WTC11 (cell line): ENCODE measurements at regions not wholly inside any gene's neighbourhood (a gene's known extent, or its start where the extent isn't known, plus 50 kb on each side); places are given as distances from the start of the nearest gene placed in this dataset.
"Not testable (repeated sequence)": the region's sequence is repeated elsewhere in the genome, so short reads cannot be mapped to it uniquely, and the experiment has no call there.

Source experiments
- ATAC-seq: fragments of 200-7000 bp; cut with Tn5 transposase; 2 replicates; pipeline ENCODE4 v1.10.0; 2021; ENCODE audit warnings: mild to moderate bottlenecking, moderate library complexity
- CTCF ChIA-PET: fragments of 300-600 bp; sonication (Branson Sonifier 250); formaldehyde crosslinking; loops from one replicate; lab custom pipeline; 2021; ENCODE audit warnings: antibody characterized with exemption; lab: Charles Lee
- POLR2A ChIA-PET: fragments of 350-600 bp; sonication (Branson Sonifier 250); formaldehyde crosslinking; loops from one replicate; lab custom pipeline; 2021; ENCODE audit warnings: antibody characterized with exemption; lab: Charles Lee
- DNase-seq: peaks from one replicate; pipeline ENCODE4 v3.0.0; 2021; ENCODE audit warnings: low spot score
- H3K27ac Mint-ChIP-seq: 2 replicates; pipeline ENCODE4 v1.8.0; 2021; ENCODE audit warnings: mixed read lengths
- H3K27me3 Mint-ChIP-seq: 2 replicates; pipeline ENCODE4 v1.8.0; 2021; ENCODE audit warnings: low read depth, mild to moderate bottlenecking, moderate library complexity, mixed read lengths
- H3K36me3 Mint-ChIP-seq: 2 replicates; pipeline ENCODE4 v1.8.0; 2021; ENCODE audit warnings: mixed read lengths
- H3K4me1 Mint-ChIP-seq: 2 replicates; pipeline ENCODE4 v1.8.0; 2022; ENCODE audit warnings: mixed read lengths
- H3K4me3 Mint-ChIP-seq: 2 replicates; pipeline ENCODE4 v1.8.0; 2021; ENCODE audit warnings: mild to moderate bottlenecking, moderate library complexity, mixed read lengths
- H3K9me3 Mint-ChIP-seq: 2 replicates; pipeline ENCODE4 v1.8.0; 2021; ENCODE audit warnings: mixed read lengths
- CREB1 ChIP-seq: sonication (generic); formaldehyde crosslinking; IDR thresholded peaks from 2 replicates; pipeline ENCODE4 v1.8.0; 2023; ENCODE audit warnings: mild to moderate bottlenecking, missing genetic modification reagents
- ELF4 ChIP-seq: sonication (generic); formaldehyde crosslinking; IDR thresholded peaks from 2 replicates; pipeline ENCODE4 v1.8.1; 2022; ENCODE audit warnings: low read depth, mild to moderate bottlenecking, moderate library complexity, missing genetic modification reagents
- JUN ChIP-seq: sonication (generic); formaldehyde crosslinking; IDR thresholded peaks from 2 replicates; pipeline ENCODE4 v1.8.0; 2023; ENCODE audit warnings: mild to moderate bottlenecking, missing genetic modification reagents
- KAT7 ChIP-seq: sonication (generic); formaldehyde crosslinking; IDR thresholded peaks from 2 replicates; pipeline ENCODE4 v1.8.1; 2023; ENCODE audit warnings: missing genetic modification reagents, mild to moderate bottlenecking, borderline replicate concordance
- NR1H2 ChIP-seq: sonication (generic); formaldehyde crosslinking; IDR thresholded peaks from 2 replicates; pipeline ENCODE4 v1.9.0; 2021; ENCODE audit warnings: mild to moderate bottlenecking, moderate library complexity, missing genetic modification reagents
- PRRX2 ChIP-seq: fragments of 250-450 bp; sonication (Bioruptor Pico); IDR thresholded peaks from 2 replicates; pipeline ENCODE4 v1.8.0; 2021; ENCODE audit warnings: mild to moderate bottlenecking
- RORB ChIP-seq: fragments of 250-450 bp; sonication (Bioruptor Pico); IDR thresholded peaks from 2 replicates; pipeline ENCODE4 v1.9.0; 2021; ENCODE audit warnings: mild to moderate bottlenecking
- SP1 ChIP-seq: sonication (generic); formaldehyde crosslinking; conservative IDR thresholded peaks from 2 replicates; pipeline ENCODE4 v1.8.1; 2022; ENCODE audit warnings: missing genetic modification reagents
- ZNF121 ChIP-seq: sonication (generic); formaldehyde crosslinking; IDR thresholded peaks from 2 replicates; pipeline ENCODE4 v1.8.0; 2023; ENCODE audit warnings: missing genetic modification reagents
- ZNF423 ChIP-seq: fragments of 250-450 bp; sonication (Bioruptor Pico); IDR thresholded peaks from 2 replicates; pipeline ENCODE4 v2.1.2; 2022; ENCODE audit warnings: mild to moderate bottlenecking, moderate library complexity
- TF ChIP-seq, protein P1 (sequence below): sonication (generic); formaldehyde crosslinking; IDR thresholded peaks from 2 replicates; pipeline ENCODE4 v1.8.0; 2022; ENCODE audit warnings: mild to moderate bottlenecking, missing genetic modification reagents
- TF ChIP-seq, protein P2 (sequence below): sonication (generic); formaldehyde crosslinking; conservative IDR thresholded peaks from 2 replicates; pipeline ENCODE4 v1.8.1; 2023; ENCODE audit warnings: mild to moderate bottlenecking, low read depth, missing genetic modification reagents, moderate library complexity
- TF ChIP-seq, protein P3 (sequence below): fragments of 250-450 bp; sonication (Bioruptor Pico); IDR thresholded peaks from 2 replicates; pipeline ENCODE4 v1.9.0; 2021; ENCODE audit warnings: moderate library complexity, mild to moderate bottlenecking, inconsistent platforms, borderline replicate concordance
- TF ChIP-seq, protein P4 (sequence below): fragments of 250-450 bp; sonication (Bioruptor Pico); IDR thresholded peaks from 2 replicates; pipeline ENCODE4 v2.1.2; 2022; ENCODE audit warnings: mild to moderate bottlenecking, moderate library complexity
- TF ChIP-seq, protein P5 (sequence below): sonication (generic); formaldehyde crosslinking; IDR thresholded peaks from 2 replicates; pipeline ENCODE4 v1.8.1; 2023; ENCODE audit warnings: mild to moderate bottlenecking, missing genetic modification reagents
- TF ChIP-seq, protein P6 (sequence below): sonication (generic); formaldehyde crosslinking; IDR thresholded peaks from 2 replicates; pipeline ENCODE4 v1.8.1; 2022; ENCODE audit warnings: low read depth, mild to moderate bottlenecking, moderate library complexity, missing genetic modification reagents, borderline replicate concordance
- TF ChIP-seq, protein P7 (sequence below): sonication (generic); formaldehyde crosslinking; IDR thresholded peaks from 2 replicates; pipeline ENCODE4 v1.8.1; 2022; ENCODE audit warnings: mild to moderate bottlenecking, moderate library complexity, missing genetic modification reagents
- TF ChIP-seq, protein P8 (sequence below): sonication (generic); formaldehyde crosslinking; IDR thresholded peaks from 2 replicates; pipeline ENCODE4 v1.8.0; 2023; ENCODE audit warnings: missing genetic modification reagents
- TF ChIP-seq, protein P9 (sequence below): sonication (generic); formaldehyde crosslinking; IDR thresholded peaks from 2 replicates; pipeline ENCODE4 v1.8.1; 2022; ENCODE audit warnings: mild to moderate bottlenecking, missing genetic modification reagents, moderate library complexity, borderline replicate concordance

DNA sequence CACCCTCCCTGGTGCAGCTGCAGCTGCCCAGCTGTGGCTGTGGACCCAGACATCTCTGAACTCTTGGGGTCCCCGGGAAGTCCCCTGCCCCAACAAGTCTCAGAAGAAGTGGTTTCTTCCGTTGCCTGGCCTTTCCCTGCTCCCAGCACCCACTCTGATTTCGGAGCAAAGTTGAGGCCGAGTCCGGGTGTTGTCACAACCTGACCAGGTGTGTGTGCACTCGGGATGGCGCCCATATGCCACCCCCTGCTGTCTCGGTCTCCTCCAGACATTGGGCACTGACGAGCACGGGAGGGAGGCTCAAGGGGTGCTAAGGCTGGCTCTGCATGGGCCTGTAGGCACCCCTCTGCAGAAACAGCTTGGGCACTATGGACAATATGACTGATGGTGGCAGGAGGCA is 1055.3 kb downstream of the REEP3 start:
- no peaks in the 10 kb centered on the region for H3K9me3 Mint-ChIP-seq
- TF ChIP-seq, protein P1, sequence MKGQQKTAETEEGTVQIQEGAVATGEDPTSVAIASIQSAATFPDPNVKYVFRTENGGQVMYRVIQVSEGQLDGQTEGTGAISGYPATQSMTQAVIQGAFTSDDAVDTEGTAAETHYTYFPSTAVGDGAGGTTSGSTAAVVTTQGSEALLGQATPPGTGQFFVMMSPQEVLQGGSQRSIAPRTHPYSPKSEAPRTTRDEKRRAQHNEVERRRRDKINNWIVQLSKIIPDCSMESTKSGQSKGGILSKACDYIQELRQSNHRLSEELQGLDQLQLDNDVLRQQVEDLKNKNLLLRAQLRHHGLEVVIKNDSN (CRISPR knock-in tag): no peak
- TF ChIP-seq PRRX2 (CRISPR knock-in tag): no peak
- no peak for TF ChIP-seq ZNF121 (CRISPR knock-in tag)
- TF ChIP-seq, protein P2, sequence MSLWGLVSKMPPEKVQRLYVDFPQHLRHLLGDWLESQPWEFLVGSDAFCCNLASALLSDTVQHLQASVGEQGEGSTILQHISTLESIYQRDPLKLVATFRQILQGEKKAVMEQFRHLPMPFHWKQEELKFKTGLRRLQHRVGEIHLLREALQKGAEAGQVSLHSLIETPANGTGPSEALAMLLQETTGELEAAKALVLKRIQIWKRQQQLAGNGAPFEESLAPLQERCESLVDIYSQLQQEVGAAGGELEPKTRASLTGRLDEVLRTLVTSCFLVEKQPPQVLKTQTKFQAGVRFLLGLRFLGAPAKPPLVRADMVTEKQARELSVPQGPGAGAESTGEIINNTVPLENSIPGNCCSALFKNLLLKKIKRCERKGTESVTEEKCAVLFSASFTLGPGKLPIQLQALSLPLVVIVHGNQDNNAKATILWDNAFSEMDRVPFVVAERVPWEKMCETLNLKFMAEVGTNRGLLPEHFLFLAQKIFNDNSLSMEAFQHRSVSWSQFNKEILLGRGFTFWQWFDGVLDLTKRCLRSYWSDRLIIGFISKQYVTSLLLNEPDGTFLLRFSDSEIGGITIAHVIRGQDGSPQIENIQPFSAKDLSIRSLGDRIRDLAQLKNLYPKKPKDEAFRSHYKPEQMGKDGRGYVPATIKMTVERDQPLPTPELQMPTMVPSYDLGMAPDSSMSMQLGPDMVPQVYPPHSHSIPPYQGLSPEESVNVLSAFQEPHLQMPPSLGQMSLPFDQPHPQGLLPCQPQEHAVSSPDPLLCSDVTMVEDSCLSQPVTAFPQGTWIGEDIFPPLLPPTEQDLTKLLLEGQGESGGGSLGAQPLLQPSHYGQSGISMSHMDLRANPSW (CRISPR knock-in tag): no peak
- TF ChIP-seq, protein P3, sequence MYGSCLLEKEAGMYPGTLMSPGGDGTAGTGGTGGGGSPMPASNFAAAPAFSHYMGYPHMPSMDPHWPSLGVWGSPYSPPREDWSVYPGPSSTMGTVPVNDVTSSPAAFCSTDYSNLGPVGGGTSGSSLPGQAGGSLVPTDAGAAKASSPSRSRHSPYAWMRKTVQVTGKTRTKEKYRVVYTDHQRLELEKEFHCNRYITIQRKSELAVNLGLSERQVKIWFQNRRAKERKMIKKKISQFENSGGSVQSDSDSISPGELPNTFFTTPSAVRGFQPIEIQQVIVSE (CRISPR knock-in tag): no peak
- no peak for TF ChIP-seq ZNF423 (CRISPR knock-in tag)
- TF ChIP-seq, protein P4, sequence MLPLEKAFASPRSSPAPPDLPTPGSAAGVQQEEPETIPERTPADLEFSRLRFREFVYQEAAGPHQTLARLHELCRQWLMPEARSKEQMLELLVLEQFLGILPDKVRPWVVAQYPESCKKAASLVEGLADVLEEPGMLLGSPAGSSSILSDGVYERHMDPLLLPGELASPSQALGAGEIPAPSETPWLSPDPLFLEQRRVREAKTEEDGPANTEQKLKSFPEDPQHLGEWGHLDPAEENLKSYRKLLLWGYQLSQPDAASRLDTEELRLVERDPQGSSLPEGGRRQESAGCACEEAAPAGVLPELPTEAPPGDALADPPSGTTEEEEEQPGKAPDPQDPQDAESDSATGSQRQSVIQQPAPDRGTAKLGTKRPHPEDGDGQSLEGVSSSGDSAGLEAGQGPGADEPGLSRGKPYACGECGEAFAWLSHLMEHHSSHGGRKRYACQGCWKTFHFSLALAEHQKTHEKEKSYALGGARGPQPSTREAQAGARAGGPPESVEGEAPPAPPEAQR (CRISPR knock-in tag): no peak
- TF ChIP-seq ELF4: no peak
- TF ChIP-seq SP1 (CRISPR knock-in tag): no peak
- no peak for TF ChIP-seq JUN
- TF ChIP-seq RORB (CRISPR knock-in tag): no peak
- no peak for TF ChIP-seq KAT7 (CRISPR knock-in tag)
- TF ChIP-seq CREB1 (CRISPR knock-in tag): no peak
- TF ChIP-seq, protein P5, sequence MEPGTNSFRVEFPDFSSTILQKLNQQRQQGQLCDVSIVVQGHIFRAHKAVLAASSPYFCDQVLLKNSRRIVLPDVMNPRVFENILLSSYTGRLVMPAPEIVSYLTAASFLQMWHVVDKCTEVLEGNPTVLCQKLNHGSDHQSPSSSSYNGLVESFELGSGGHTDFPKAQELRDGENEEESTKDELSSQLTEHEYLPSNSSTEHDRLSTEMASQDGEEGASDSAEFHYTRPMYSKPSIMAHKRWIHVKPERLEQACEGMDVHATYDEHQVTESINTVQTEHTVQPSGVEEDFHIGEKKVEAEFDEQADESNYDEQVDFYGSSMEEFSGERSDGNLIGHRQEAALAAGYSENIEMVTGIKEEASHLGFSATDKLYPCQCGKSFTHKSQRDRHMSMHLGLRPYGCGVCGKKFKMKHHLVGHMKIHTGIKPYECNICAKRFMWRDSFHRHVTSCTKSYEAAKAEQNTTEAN: no peak
- TF ChIP-seq NR1H2: no peak
- TF ChIP-seq, protein P6, sequence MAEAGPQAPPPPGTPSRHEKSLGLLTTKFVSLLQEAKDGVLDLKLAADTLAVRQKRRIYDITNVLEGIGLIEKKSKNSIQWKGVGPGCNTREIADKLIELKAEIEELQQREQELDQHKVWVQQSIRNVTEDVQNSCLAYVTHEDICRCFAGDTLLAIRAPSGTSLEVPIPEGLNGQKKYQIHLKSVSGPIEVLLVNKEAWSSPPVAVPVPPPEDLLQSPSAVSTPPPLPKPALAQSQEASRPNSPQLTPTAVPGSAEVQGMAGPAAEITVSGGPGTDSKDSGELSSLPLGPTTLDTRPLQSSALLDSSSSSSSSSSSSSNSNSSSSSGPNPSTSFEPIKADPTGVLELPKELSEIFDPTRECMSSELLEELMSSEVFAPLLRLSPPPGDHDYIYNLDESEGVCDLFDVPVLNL (CRISPR knock-in tag): no peak
- TF ChIP-seq, protein P7, sequence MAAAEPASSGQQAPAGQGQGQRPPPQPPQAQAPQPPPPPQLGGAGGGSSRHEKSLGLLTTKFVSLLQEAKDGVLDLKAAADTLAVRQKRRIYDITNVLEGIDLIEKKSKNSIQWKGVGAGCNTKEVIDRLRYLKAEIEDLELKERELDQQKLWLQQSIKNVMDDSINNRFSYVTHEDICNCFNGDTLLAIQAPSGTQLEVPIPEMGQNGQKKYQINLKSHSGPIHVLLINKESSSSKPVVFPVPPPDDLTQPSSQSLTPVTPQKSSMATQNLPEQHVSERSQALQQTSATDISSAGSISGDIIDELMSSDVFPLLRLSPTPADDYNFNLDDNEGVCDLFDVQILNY (CRISPR knock-in tag): no peak
- TF ChIP-seq, protein P8, sequence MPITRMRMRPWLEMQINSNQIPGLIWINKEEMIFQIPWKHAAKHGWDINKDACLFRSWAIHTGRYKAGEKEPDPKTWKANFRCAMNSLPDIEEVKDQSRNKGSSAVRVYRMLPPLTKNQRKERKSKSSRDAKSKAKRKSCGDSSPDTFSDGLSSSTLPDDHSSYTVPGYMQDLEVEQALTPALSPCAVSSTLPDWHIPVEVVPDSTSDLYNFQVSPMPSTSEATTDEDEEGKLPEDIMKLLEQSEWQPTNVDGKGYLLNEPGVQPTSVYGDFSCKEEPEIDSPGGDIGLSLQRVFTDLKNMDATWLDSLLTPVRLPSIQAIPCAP (CRISPR knock-in tag): no peak
- TF ChIP-seq, protein P9, sequence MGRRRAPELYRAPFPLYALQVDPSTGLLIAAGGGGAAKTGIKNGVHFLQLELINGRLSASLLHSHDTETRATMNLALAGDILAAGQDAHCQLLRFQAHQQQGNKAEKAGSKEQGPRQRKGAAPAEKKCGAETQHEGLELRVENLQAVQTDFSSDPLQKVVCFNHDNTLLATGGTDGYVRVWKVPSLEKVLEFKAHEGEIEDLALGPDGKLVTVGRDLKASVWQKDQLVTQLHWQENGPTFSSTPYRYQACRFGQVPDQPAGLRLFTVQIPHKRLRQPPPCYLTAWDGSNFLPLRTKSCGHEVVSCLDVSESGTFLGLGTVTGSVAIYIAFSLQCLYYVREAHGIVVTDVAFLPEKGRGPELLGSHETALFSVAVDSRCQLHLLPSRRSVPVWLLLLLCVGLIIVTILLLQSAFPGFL (CRISPR knock-in tag): no peak

DNA sequence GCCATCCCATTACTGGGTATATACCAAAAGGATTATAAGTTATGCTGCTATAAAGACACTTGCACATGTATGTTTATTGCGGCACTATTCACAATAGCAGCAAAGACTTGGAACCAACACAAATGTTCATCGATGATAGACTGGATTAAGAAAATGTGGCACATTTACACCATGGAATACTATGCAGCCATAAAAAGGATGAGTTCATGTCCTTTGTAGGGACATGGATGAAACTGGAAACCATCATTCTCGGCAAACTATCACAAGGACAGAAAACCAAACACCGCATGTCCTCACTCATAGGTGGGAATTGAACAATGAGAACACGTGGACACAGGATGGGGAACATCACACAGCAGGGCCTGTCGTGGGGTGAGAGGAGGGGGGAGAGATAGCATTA is 1057.6 kb downstream of the REEP3 start:
- CTCF ChIA-PET, H3K4me1 Mint-ChIP-seq, H3K27ac Mint-ChIP-seq, H3K4me3 Mint-ChIP-seq, POLR2A ChIA-PET, DNase-seq, H3K36me3 Mint-ChIP-seq, H3K27me3 Mint-ChIP-seq, ATAC-seq: not testable (repeated sequence)
- peaks cover 17% of the 10 kb centered on the region for H3K9me3 Mint-ChIP-seq

More for the DNA sequence above, 1055.3 kb downstream of the REEP3 start:
- Mint-ChIP-seq H3K27me3 (no peaks in the 10 kb centered on the region), H3K4me3 (no peak overlapping the region), H3K36me3 (no peaks in the 10 kb centered on the region), H3K27ac (no peak overlapping the region), H3K4me1 (no peaks in the 10 kb centered on the region)
- ATAC-seq (no peak), DNase-seq (no peak)
- ChIA-PET CTCF (interaction anchor here (0.7 kb wide), 1 partner anchor 428 kb away, joined by 4 read pairs; no protein-coding TSS in a partner anchor), POLR2A (no interaction called here)
